Right lung (tissue), 2 donors: ENCODE measurements at regions not wholly inside any gene's neighbourhood (a gene's known extent, or its start where the extent isn't known, plus 50 kb on each side); places are given as distances from the start of the nearest gene placed in this dataset.
A peak's percentile ranks its signal among the peaks of the same experiment; 100 is the strongest.

Source experiments
- DNase-seq, 2 donors: peaks; one replicate each; pipeline ENCODE4 v3.0.0-alpha.2; 2013

GRCh38 chr17:13306310-13306962 is 288.6 kb upstream of the ELAC2 start:
- DNase-seq = peak in 1 of 2 donors; percentile 47

- DNase-seq = no peak
Observed at GRCh38 chr17:13302983-13303382, 285.2 kb upstream of the ELAC2 start.

GRCh38 chr17:13302419-13302818 is 284.6 kb upstream of the ELAC2 start:
- no peak for DNase-seq

GRCh38 chr17:13297183-13297582 is 279.4 kb upstream of the ELAC2 start:
- no peak for DNase-seq

GRCh38 chr17:13293421-13293820 is 275.6 kb upstream of the ELAC2 start:
- no peak for DNase-seq

GRCh38 chr17:13292291-13292690 is 274.5 kb upstream of the ELAC2 start:
- DNase-seq = peak; percentile 68 to 69

GRCh38 chr17:13288248-13288647 is 270.4 kb upstream of the ELAC2 start:
- DNase-seq = no peak

- DNase-seq = no peak
Observed at GRCh38 chr17:13287226-13287625, 269.4 kb upstream of the ELAC2 start.

- no peak for DNase-seq
Observed at GRCh38 chr17:13283606-13284005, 265.8 kb upstream of the ELAC2 start.

GRCh38 chr17:13281626-13282025 is 263.8 kb upstream of the ELAC2 start:
- DNase-seq = no peak

GRCh38 chr17:13273806-13274205 is 256.0 kb upstream of the ELAC2 start:
- DNase-seq = no peak

- DNase-seq = no peak
Observed at GRCh38 chr17:13272296-13272695, 254.5 kb upstream of the ELAC2 start.

- no peak for DNase-seq
Observed at GRCh38 chr17:13268791-13269595, 251.2 kb upstream of the ELAC2 start.

- no peak for DNase-seq
Observed at GRCh38 chr17:13266606-13267005, 248.8 kb upstream of the ELAC2 start.

GRCh38 chr17:13265311-13265710 is 247.5 kb upstream of the ELAC2 start:
- DNase-seq = no peak

- no peak for DNase-seq
Observed at GRCh38 chr17:13263746-13264145, 245.9 kb upstream of the ELAC2 start.

- DNase-seq = no peak
Observed at GRCh38 chr17:13256545-13256944, 238.7 kb upstream of the ELAC2 start.

GRCh38 chr17:13253733-13254410 is 236.0 kb upstream of the ELAC2 start:
- no peak for DNase-seq

- DNase-seq = no peak
Observed at GRCh38 chr17:13244513-13244912, 226.7 kb upstream of the ELAC2 start.

- DNase-seq = no peak
Observed at GRCh38 chr17:13243585-13243984, 225.8 kb upstream of the ELAC2 start.

GRCh38 chr17:13240851-13241250 is 223.0 kb upstream of the ELAC2 start:
- DNase-seq = peak; percentile 86 to 91

- no peak for DNase-seq
Observed at GRCh38 chr17:13230350-13231264, 212.8 kb upstream of the ELAC2 start.
